ENCODE measurements at regions not wholly inside any gene's neighbourhood (a gene's known extent, or its start where the extent isn't known, plus 50 kb on each side); places are given as distances from the start of the nearest gene placed in this dataset.
"Not testable (repeated sequence)": the region's sequence is repeated elsewhere in the genome, so short reads cannot be mapped to it uniquely, and the experiment has no call there.

GRCh38 chr5:126683912-126684311 lies 83.2 kb downstream of the PHAX start:
- no peak overlapping the region for H3K4me3 ChIP-seq
- peaks cover 0 to 13% (median 0%) of the 10 kb centered on the region in 3 donors for H3K27me3 ChIP-seq
- H3K9me3 ChIP-seq = no peaks in the 10 kb centered on the region
- intact Hi-C loops (cut with DNase I) = no loop called here
- DNase-seq = no peak
- TF ChIP-seq EP300 (IDR thresholded peaks at IDR 0.05) = no peak
- WGBS, 2 donors = 89 to 93% methylated on average over 2 of the region's 2 CpGs
- H3K36me3 ChIP-seq = no peaks in the 10 kb centered on the region
- no peak overlapping the region for H3K27ac ChIP-seq
- no peaks in the 10 kb centered on the region for H3K4me1 ChIP-seq

GRCh38 chr5:126684656-126685442 lies 84.1 kb downstream of the PHAX start:
- H3K4me3 ChIP-seq; H3K27ac ChIP-seq; H3K4me1 ChIP-seq; DNase-seq; H3K9me3 ChIP-seq; intact Hi-C loops (cut with DNase I); H3K36me3 ChIP-seq: not testable (repeated sequence)
- H3K27me3 ChIP-seq = peaks cover 0 to 13% (median 0%) of the 10 kb centered on the region in 3 donors
- 54 to 62% methylated on average over 13 of the region's 13 CpGs for WGBS, 2 donors

- WGBS, 2 donors = 62 to 85% methylated on average over 1 of the region's 1 CpG
Observed at GRCh38 chr5:126686451-126687126, 85.8 kb downstream of the PHAX start.

DNA sequence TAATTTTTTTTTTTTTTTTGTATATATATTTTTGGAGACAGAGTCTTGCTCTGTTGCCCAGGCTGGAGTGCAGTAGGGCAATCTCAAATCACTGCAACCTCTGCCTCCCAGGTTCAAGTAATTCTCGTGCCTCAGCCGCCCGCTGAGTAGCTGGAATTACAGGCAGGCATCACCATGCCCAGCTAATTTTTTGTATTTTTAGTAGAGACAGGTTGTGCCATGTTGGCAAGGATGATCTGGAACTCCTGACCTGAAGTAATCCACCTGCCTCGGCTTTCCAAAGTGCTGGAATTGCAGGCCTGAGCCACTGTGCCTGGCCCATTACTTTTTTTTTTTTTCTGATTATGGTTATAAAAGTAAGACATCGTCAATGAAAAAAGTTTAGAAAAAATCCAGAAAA lies 84.0 kb upstream of the LMNB1 start:
- no peak overlapping the region for H3K4me3 ChIP-seq
- no peak for DNase-seq
- intact Hi-C loops (cut with DNase I) = no loop called here
- no peaks in the 10 kb centered on the region for H3K9me3 ChIP-seq
- H3K27ac ChIP-seq = no peak overlapping the region
- TF ChIP-seq EP300 (IDR thresholded peaks at IDR 0.05) = no peak
- TF ChIP-seq POLR2A (IDR thresholded peaks at IDR 0.05) = no peak
- TF ChIP-seq POLR2AphosphoS5 (IDR thresholded peaks at IDR 0.05) = no peak
- H3K4me1 ChIP-seq = no peaks in the 10 kb centered on the region
- no peaks in the 10 kb centered on the region for H3K27me3 ChIP-seq
- WGBS, 2 donors = 88 to 95% methylated on average over 5 of the region's 5 CpGs
- no peaks in the 10 kb centered on the region for H3K36me3 ChIP-seq

More at GRCh38 chr5:126686451-126687126, 85.8 kb downstream of the PHAX start:
- Histone ChIP-seq H3K4me3 (no peak overlapping the region), H3K36me3 (no peaks in the 10 kb centered on the region), H3K4me1 (no peaks in the 10 kb centered on the region), H3K9me3 (no peaks in the 10 kb centered on the region), H3K27ac (no peak overlapping the region), H3K27me3 (peaks cover 0 to 10% (median 0%) of the 10 kb centered on the region in 3 donors)
- no peak for DNase-seq
- intact Hi-C loops (cut with DNase I) = no loop called here
- TF ChIP-seq POLR2AphosphoS5 (IDR thresholded peaks at IDR 0.05) = no peak
- TF ChIP-seq EP300 (IDR thresholded peaks at IDR 0.05) = no peak
- TF ChIP-seq POLR2A (IDR thresholded peaks at IDR 0.05) = no peak
- no peak for TF ChIP-seq CTCF (IDR thresholded peaks at IDR 0.05)

- H3K9me3 ChIP-seq = no peaks in the 10 kb centered on the region
- no peak overlapping the region for H3K4me3 ChIP-seq
- no peaks in the 10 kb centered on the region for H3K36me3 ChIP-seq
- no peaks in the 10 kb centered on the region for H3K27me3 ChIP-seq
- intact Hi-C loops (cut with DNase I) = no loop called here
- TF ChIP-seq EP300 (IDR thresholded peaks at IDR 0.05) = no peak
- TF ChIP-seq CTCF (IDR thresholded peaks at IDR 0.05) = no peak
- TF ChIP-seq POLR2A (IDR thresholded peaks at IDR 0.05) = no peak
- TF ChIP-seq POLR2AphosphoS5 (IDR thresholded peaks at IDR 0.05) = no peak
- H3K4me1 ChIP-seq = no peaks in the 10 kb centered on the region
- DNase-seq = no peak
- WGBS, 2 donors = 72 to 87% methylated on average over 1 of the region's 1 CpG
- no peak overlapping the region for H3K27ac ChIP-seq
Observed at GRCh38 chr5:126693806-126694205, 83.1 kb upstream of the LMNB1 start.

DNA sequence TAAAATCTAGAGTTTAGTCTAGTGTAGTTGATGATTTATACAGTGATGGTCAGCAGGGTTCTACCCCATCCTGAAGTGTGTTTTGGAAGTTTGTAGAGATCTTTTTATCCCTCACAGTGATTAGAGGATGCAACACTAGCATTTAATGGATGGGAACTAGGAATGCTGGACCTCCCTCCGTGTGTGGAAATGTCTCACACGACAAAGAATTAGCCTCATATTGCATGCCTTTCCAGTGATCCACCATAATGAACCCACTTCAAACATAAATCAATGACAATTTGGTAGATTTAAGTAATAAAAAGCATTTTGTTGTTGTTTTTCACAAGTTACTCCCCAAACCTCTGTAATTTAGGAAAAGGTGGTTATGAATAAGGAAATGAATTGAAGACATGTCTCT lies 82.5 kb upstream of the LMNB1 start:
- Histone ChIP-seq H3K27ac (no peak overlapping the region), H3K9me3 (no peaks in the 10 kb centered on the region), H3K4me1 (no peaks in the 10 kb centered on the region), H3K36me3 (no peaks in the 10 kb centered on the region), H3K27me3 (no peaks in the 10 kb centered on the region), H3K4me3 (no peak overlapping the region)
- intact Hi-C loops (cut with DNase I) = no loop called here
- no peak for DNase-seq
- WGBS, 2 donors = 70 to 85% methylated on average over 2 of the region's 2 CpGs
- TF ChIP-seq POLR2A (IDR thresholded peaks at IDR 0.05) (no peak), POLR2AphosphoS5 (IDR thresholded peaks at IDR 0.05) (no peak), EP300 (IDR thresholded peaks at IDR 0.05) (no peak), CTCF (IDR thresholded peaks at IDR 0.05) (no peak)

All from sigmoid colon (tissue), 6 donors.